OCI-LY1 (cell line): ENCODE measurements at regions not wholly inside any gene's neighbourhood (a gene's known extent, or its start where the extent isn't known, plus 50 kb on each side); places are given as distances from the start of the nearest gene placed in this dataset.

Experiments
- CTCF ChIP-seq: fragments of 200-600 bp; sonication (generic), shearing (Covaris generic); IDR thresholded peaks from 2 replicates; pipeline ENCODE4 v1.5.1; 2017; ENCODE audit warnings: mild to moderate bottlenecking, antibody characterized with exemption, low read length, moderate library complexity, mixed read lengths
- EZH2 ChIP-seq: fragments of 200-600 bp; sonication (generic), shearing (Covaris generic); IDR thresholded peaks from 2 replicates; pipeline ENCODE4 v1.8.0; 2017; ENCODE audit warnings: borderline replicate concordance, mixed run types, mild to moderate bottlenecking, antibody characterized with exemption, low read length, moderate library complexity, mixed read lengths

- no peak for TF ChIP-seq CTCF
- TF ChIP-seq EZH2: no peak
Observed at GRCh38 chr17:5830921-5831320, 239.3 kb upstream of the WSCD1 start.
